ENCODE measurements at regions not wholly inside any gene's neighbourhood (a gene's known extent, or its start where the extent isn't known, plus 50 kb on each side); places are given as distances from the start of the nearest gene placed in this dataset.

GRCh38 chr9:81874250-81874649 is 54.0 kb upstream of the SPATA31D4 start:
- H3K27ac Mint-ChIP-seq = no peak overlapping the region
- H3K4me1 Mint-ChIP-seq (ENCODE audit: unreplicated experiment) = no peaks in the 10 kb centered on the region
- H3K36me3 Mint-ChIP-seq = no peaks in the 10 kb centered on the region
- H3K4me3 Mint-ChIP-seq = no peak overlapping the region
- no peaks in the 10 kb centered on the region for H3K27me3 Mint-ChIP-seq
- DNase-seq (ENCODE audit: extremely low spot score, unreplicated experiment) = no peak
- H3K9me3 Mint-ChIP-seq = no peaks in the 10 kb centered on the region
- TF ChIP-seq, protein P1, sequence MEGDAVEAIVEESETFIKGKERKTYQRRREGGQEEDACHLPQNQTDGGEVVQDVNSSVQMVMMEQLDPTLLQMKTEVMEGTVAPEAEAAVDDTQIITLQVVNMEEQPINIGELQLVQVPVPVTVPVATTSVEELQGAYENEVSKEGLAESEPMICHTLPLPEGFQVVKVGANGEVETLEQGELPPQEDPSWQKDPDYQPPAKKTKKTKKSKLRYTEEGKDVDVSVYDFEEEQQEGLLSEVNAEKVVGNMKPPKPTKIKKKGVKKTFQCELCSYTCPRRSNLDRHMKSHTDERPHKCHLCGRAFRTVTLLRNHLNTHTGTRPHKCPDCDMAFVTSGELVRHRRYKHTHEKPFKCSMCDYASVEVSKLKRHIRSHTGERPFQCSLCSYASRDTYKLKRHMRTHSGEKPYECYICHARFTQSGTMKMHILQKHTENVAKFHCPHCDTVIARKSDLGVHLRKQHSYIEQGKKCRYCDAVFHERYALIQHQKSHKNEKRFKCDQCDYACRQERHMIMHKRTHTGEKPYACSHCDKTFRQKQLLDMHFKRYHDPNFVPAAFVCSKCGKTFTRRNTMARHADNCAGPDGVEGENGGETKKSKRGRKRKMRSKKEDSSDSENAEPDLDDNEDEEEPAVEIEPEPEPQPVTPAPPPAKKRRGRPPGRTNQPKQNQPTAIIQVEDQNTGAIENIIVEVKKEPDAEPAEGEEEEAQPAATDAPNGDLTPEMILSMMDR (conservative IDR thresholded peaks at IDR 0.05) = no peak

DNA sequence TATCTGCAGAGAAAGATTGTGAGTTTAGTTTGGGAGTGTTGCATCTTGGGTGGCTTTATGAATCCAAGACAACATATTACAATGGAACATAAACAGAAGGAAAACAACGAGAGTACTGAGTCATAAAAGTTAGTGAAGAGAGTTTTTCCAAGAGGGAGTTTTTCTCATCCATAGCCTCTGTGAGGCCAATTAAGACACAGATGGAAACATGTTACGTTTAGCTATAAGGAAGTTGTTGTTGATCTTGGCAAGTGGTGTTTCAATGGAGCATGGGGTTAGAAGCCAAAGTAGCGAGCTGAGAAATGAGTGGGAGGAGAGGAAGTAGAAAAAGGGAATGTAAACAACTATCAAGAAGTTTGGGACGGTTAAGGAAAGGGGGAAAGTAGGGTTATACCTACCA is 53.3 kb upstream of the SPATA31D4 start:
- Mint-ChIP-seq H3K4me3 (no peak overlapping the region), H3K27me3 (no peaks in the 10 kb centered on the region), H3K4me1 (ENCODE audit: unreplicated experiment) (no peaks in the 10 kb centered on the region), H3K36me3 (no peaks in the 10 kb centered on the region), H3K9me3 (no peaks in the 10 kb centered on the region), H3K27ac (no peak overlapping the region)
- DNase-seq (ENCODE audit: extremely low spot score, unreplicated experiment) = no peak
- TF ChIP-seq, protein P1 (conservative IDR thresholded peaks at IDR 0.05) = no peak

DNA sequence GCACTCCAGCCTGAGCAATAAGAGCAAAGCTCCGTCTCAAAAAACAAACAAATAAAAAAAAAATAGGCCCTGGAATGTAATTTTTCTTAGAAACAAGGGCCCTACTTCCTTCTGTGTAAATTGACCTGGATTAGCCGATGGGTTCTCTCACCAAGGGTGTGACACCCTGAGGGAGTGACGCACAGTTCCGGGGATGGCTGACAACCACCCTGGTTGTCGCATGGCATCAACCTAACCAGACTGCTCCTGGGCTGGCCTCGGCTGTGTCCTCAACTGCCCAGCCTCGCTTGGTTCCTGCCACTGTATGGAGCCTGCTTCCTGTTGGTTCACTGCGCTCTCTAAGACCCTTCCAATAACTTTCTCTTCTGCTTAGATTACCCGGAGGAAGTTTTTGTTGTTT is 51.2 kb upstream of the SPATA31D4 start:
- Mint-ChIP-seq H3K9me3 (no peaks in the 10 kb centered on the region), H3K4me1 (ENCODE audit: unreplicated experiment) (no peaks in the 10 kb centered on the region), H3K36me3 (no peaks in the 10 kb centered on the region), H3K4me3 (no peak overlapping the region), H3K27ac (no peak overlapping the region), H3K27me3 (no peaks in the 10 kb centered on the region)
- TF ChIP-seq, protein P1 (conservative IDR thresholded peaks at IDR 0.05) = no peak
- DNase-seq (ENCODE audit: extremely low spot score, unreplicated experiment) = no peak
